Kidney capillary endothelial cell (primary cell): ENCODE measurements at regions not wholly inside any gene's neighbourhood (a gene's known extent, or its start where the extent isn't known, plus 50 kb on each side); places are given as distances from the start of the nearest gene placed in this dataset.
A peak's percentile ranks its signal among the peaks of the same experiment; 100 is the strongest.

Experiments
- DNase-seq: peaks from one replicate; pipeline ENCODE4 v3.0.0-alpha.2; 2018; ENCODE audit warnings: low spot score

- DNase-seq: no peak
Observed at GRCh38 chr4:136526517-136526916, 1005.8 kb downstream of the PCDH18 start.

GRCh38 chr4:136524039-136524438 is 1008.3 kb downstream of the PCDH18 start:
- DNase-seq: no peak

- no peak for DNase-seq
Observed at GRCh38 chr4:136516371-136516770, 1015.9 kb downstream of the PCDH18 start.

- DNase-seq: no peak
Observed at GRCh38 chr4:136505020-136505419, 1027.3 kb downstream of the PCDH18 start.

- no peak for DNase-seq
Observed at GRCh38 chr4:136495851-136496250, 1036.4 kb downstream of the PCDH18 start.

GRCh38 chr4:136495076-136495475 is 1037.2 kb downstream of the PCDH18 start:
- no peak for DNase-seq

GRCh38 chr4:136489101-136489500 is 1043.2 kb downstream of the PCDH18 start:
- DNase-seq: no peak

GRCh38 chr4:136484996-136485395 is 1047.3 kb downstream of the PCDH18 start:
- no peak for DNase-seq

- no peak for DNase-seq
Observed at GRCh38 chr4:136476753-136477152, 1055.5 kb downstream of the PCDH18 start.

- no peak for DNase-seq
Observed at GRCh38 chr4:136471051-136471450, 1061.2 kb downstream of the PCDH18 start.

- no peak for DNase-seq
Observed at GRCh38 chr4:136465691-136466090, 1066.6 kb downstream of the PCDH18 start.

- no peak for DNase-seq
Observed at GRCh38 chr4:136463941-136464340, 1068.4 kb downstream of the PCDH18 start.

GRCh38 chr4:136461533-136461932 is 1070.8 kb downstream of the PCDH18 start:
- DNase-seq: no peak

GRCh38 chr4:136458326-136458725 is 1074.0 kb downstream of the PCDH18 start:
- DNase-seq: no peak

- no peak for DNase-seq
Observed at GRCh38 chr4:136457577-136457976, 1074.7 kb downstream of the PCDH18 start.

- no peak for DNase-seq
Observed at GRCh38 chr4:136457004-136457403, 1075.3 kb downstream of the PCDH18 start.

- no peak for DNase-seq
Observed at GRCh38 chr4:136443006-136443405, 1089.3 kb downstream of the PCDH18 start.

GRCh38 chr4:136442447-136442846 is 1089.8 kb downstream of the PCDH18 start:
- no peak for DNase-seq

- no peak for DNase-seq
Observed at GRCh38 chr4:136441629-136442282, 1090.5 kb downstream of the PCDH18 start.

GRCh38 chr4:136438645-136439044 is 1093.6 kb downstream of the PCDH18 start:
- DNase-seq: no peak

GRCh38 chr4:136424052-136424451 is 1108.2 kb downstream of the PCDH18 start:
- no peak for DNase-seq

- no peak for DNase-seq
Observed at GRCh38 chr4:136414981-136415380, 1117.3 kb downstream of the PCDH18 start.

- DNase-seq: peak; percentile 76
Observed at GRCh38 chr4:136412708-136413107, 1119.6 kb downstream of the PCDH18 start.

GRCh38 chr4:136400829-136401228 is 1131.5 kb downstream of the PCDH18 start:
- no peak for DNase-seq
